HepG2 (cell line): ENCODE measurements at regions not wholly inside any gene's neighbourhood (a gene's known extent, or its start where the extent isn't known, plus 50 kb on each side); places are given as distances from the start of the nearest gene placed in this dataset.

ENCODE experiments used
- ATAC-seq: fragments of 200-7000 bp; cut with Tn5 transposase; 3 replicates; pipeline ENCODE4 v1.9.1; 2020; ENCODE audit warnings: mild to moderate bottlenecking, moderate library complexity
- BruUV-seq: library from RNA; stranded (reverse); fragments of 400-500 nt; replicated peaks from 2 replicates; lab custom pipeline; 2021; lab: Mats Ljungman, UMichigan
- CTCF ChIA-PET: fragments of 300-600 bp; formaldehyde crosslinking; extraction: SDS; loops from one replicate; lab custom pipeline; 2021; ENCODE audit warnings: low total read pairs, inconsistent platforms, low intra/inter-chr PET ratio; lab: Yijun Ruan, JAX
- POLR2A ChIA-PET: fragments of 350-600 bp; sonication (Branson Sonifier 250); formaldehyde crosslinking; loops from one replicate; lab custom pipeline; 2020; ENCODE audit warnings: antibody characterized with exemption, inconsistent platforms; lab: Yijun Ruan, JAX
- DNase-seq: peaks from one replicate; pipeline ENCODE4 v3.0.0-alpha.2; 2015; ENCODE audit warnings: low spot score
- FAIRE-seq: peaks from 3 replicates; lab custom pipeline; 2011; peaks lifted over from hg19 to GRCh38; lab: Jason Lieb, UNC
- H2AFZ ChIP-seq: one replicate; pipeline ENCODE4 v1.6.1; 2011; ENCODE audit warnings: low read length, inconsistent platforms
- H3K27ac ChIP-seq: fragments of 300-600 bp; 3 replicates; pipeline ENCODE4 v1.8.0; 2011; ENCODE audit warnings: mixed run types, mild to moderate bottlenecking, mixed read lengths, low read length, inconsistent platforms; ENCODE audit not compliant: insufficient read depth; ENCODE audit errors: extremely low read length
- H3K27me3 ChIP-seq, 2 experiments: fragments of 200-600 bp in 1 of 2; 2 replicates in 1 of 2; 3 replicates in 1 of 2; pipeline versions ENCODE4 v1.6.0 to v1.8.0; 2011; ENCODE audit warnings: low read length in 2 of 2, mild to moderate bottlenecking in 2 of 2, moderate library complexity in 2 of 2, inconsistent platforms in 1 of 2; ENCODE audit not compliant: insufficient read depth in 2 of 2, control insufficient read depth in 1 of 2
- H3K36me3 ChIP-seq, 2 experiments: fragments of 200-600 bp in 1 of 2; replicated peaks in 1 of 2; 2 replicates in 1 of 2; 3 replicates in 1 of 2; pipeline versions ENCODE4 v1.5.1 to v1.8.0; 2011; ENCODE audit warnings: low read length in 2 of 2, inconsistent platforms in 1 of 2; ENCODE audit not compliant: insufficient read depth in 2 of 2, control insufficient read depth in 1 of 2
- H3K4me1 ChIP-seq: 2 replicates; pipeline ENCODE4 v1.5.1; 2012; ENCODE audit warnings: low read length, inconsistent platforms; ENCODE audit not compliant: insufficient read depth
- H3K4me2 ChIP-seq: 2 replicates; pipeline ENCODE4 v1.6.0; 2011; ENCODE audit warnings: low read depth, low read length, inconsistent platforms
- H3K4me3 ChIP-seq, 3 experiments: fragments of 200-600 bp in 1 of 3; sonication (generic), shearing (Covaris generic) in 1 of 3; replicated peaks in 1 of 3; 2 replicates each; pipeline ENCODE4 v1.5.1; 2011 to 2016; ENCODE audit warnings: low read length in 3 of 3, inconsistent platforms in 2 of 3, low read depth in 2 of 3, mild to moderate bottlenecking in 2 of 3, control low read depth in 1 of 3, mixed read lengths in 1 of 3; ENCODE audit not compliant: insufficient read depth in 1 of 3
- H3K79me2 ChIP-seq: one replicate; pipeline ENCODE4 v1.6.1; 2011; ENCODE audit warnings: low read length, inconsistent platforms; ENCODE audit not compliant: insufficient read depth
- H3K9ac ChIP-seq: 2 replicates; pipeline ENCODE4 v1.6.0; 2011; ENCODE audit warnings: mild to moderate bottlenecking, low read depth, low read length, inconsistent platforms; ENCODE audit not compliant: insufficient read depth
- H3K9me3 ChIP-seq: 2 replicates; pipeline ENCODE4 v1.5.1; 2012; ENCODE audit warnings: mild to moderate bottlenecking, low read length
- H4K20me1 ChIP-seq: 2 replicates; pipeline ENCODE4 v1.6.0; 2011; ENCODE audit warnings: inconsistent platforms, mild to moderate bottlenecking, low read length, moderate library complexity; ENCODE audit not compliant: insufficient read depth
- CENPT ChIP-seq: sonication (generic); formaldehyde crosslinking; IDR thresholded peaks from 2 replicates; pipeline ENCODE4 v1.8.0; 2022; ENCODE audit warnings: low read depth, mild to moderate bottlenecking, moderate library complexity, missing genetic modification reagents
- FOSL1 ChIP-seq: sonication (generic); formaldehyde crosslinking; IDR thresholded peaks from 2 replicates; pipeline ENCODE4 v1.9.0; 2021; ENCODE audit warnings: missing genetic modification reagents, borderline replicate concordance
- TBP ChIP-seq: sonication (generic); formaldehyde crosslinking; IDR thresholded peaks from 2 replicates; pipeline ENCODE4 v1.5.0; 2020; ENCODE audit warnings: missing genetic modification reagents
- WGBS: methylation state at CpG from one replicate; pipeline ENCODE4 v1.1.6; 2017; ENCODE audit warnings: low lambda C conversion rate; 5-methylcytosine and 5-hydroxymethylcytosine counted together
- in situ Hi-C: cut with HindIII; loops from 2 replicates; pipeline ENCODE4 v1.10.0; 2017; ENCODE audit warnings: low pct_unique_long_range_greater_than_20kb; ENCODE audit not compliant: extremely low pct_ligation_motif_present
- intact Hi-C: fragments of 100-400 bp; cut with micrococcal nuclease; formaldehyde crosslinking; loops from one replicate; pipeline ENCODE4 v1.10.0; 2022; ENCODE audit not compliant: unreplicated experiment
- TF ChIP-seq, protein P1 (sequence below): sonication (generic); formaldehyde crosslinking; IDR thresholded peaks from 2 replicates; pipeline ENCODE4 v1.9.0; 2021; ENCODE audit warnings: mild to moderate bottlenecking, missing genetic modification reagents
- TF ChIP-seq, protein P2 (sequence below): sonication (generic); formaldehyde crosslinking; IDR thresholded peaks from 2 replicates; pipeline ENCODE4 v1.4.0; 2020; ENCODE audit warnings: missing genetic modification reagents
- TF ChIP-seq, protein P3 (sequence below): sonication (generic); formaldehyde crosslinking; IDR thresholded peaks from 2 replicates; pipeline ENCODE4 v1.4.0; 2020; ENCODE audit warnings: missing genetic modification reagents

DNA sequence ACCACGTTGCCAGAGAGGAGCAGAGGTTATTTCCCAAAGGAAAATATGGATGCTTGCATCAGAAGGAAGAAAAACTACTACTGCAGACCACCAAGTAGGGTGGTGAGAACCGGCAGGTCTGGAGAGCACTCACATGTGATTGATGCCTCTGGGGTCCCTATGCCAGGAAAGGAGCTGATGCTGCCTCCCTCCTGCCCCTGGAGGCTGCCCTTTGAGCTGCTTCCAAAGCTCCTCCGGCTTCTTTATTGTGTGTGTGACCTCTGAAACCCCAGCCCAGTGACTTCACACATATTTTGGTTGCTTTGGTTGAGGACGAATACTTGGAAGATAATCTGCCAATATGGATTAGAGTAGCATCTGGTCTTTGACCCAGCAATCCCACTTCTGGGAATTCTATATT is 133.4 kb downstream of the AACS start:
- in situ Hi-C loops, result no loop called here
- BruUV-seq, result no TSS peak
- no peaks in the 10 kb centered on the region for H4K20me1 ChIP-seq
- CTCF ChIA-PET, result no interaction called here
- intact Hi-C loops, result no loop called here
- no peaks in the 10 kb centered on the region for H3K79me2 ChIP-seq
- POLR2A ChIA-PET, result no interaction called here
- H2AFZ ChIP-seq, result no peak overlapping the region
- no peaks in the 10 kb centered on the region for H3K9me3 ChIP-seq
- DNase-seq, result no peak
- FAIRE-seq, result no peak
- H3K36me3 ChIP-seq, result no peaks in the 10 kb centered on the region
- no peak overlapping the region for H3K4me2 ChIP-seq
- no peak overlapping the region for H3K9ac ChIP-seq
- WGBS, result 2% methylated on average over 4 of the region's 4 CpGs
- no peak; the same call in 2 of the 3 replicates for ATAC-seq
- H3K4me3 ChIP-seq, result no peak overlapping the region
- no peak overlapping the region for H3K27ac ChIP-seq
- peaks cover 0 to 16% of the 10 kb centered on the region in 2 experiments; a peak in 3 of 5 replicates for H3K27me3 ChIP-seq
- no peaks in the 10 kb centered on the region for H3K4me1 ChIP-seq
- TF ChIP-seq, protein P1, sequence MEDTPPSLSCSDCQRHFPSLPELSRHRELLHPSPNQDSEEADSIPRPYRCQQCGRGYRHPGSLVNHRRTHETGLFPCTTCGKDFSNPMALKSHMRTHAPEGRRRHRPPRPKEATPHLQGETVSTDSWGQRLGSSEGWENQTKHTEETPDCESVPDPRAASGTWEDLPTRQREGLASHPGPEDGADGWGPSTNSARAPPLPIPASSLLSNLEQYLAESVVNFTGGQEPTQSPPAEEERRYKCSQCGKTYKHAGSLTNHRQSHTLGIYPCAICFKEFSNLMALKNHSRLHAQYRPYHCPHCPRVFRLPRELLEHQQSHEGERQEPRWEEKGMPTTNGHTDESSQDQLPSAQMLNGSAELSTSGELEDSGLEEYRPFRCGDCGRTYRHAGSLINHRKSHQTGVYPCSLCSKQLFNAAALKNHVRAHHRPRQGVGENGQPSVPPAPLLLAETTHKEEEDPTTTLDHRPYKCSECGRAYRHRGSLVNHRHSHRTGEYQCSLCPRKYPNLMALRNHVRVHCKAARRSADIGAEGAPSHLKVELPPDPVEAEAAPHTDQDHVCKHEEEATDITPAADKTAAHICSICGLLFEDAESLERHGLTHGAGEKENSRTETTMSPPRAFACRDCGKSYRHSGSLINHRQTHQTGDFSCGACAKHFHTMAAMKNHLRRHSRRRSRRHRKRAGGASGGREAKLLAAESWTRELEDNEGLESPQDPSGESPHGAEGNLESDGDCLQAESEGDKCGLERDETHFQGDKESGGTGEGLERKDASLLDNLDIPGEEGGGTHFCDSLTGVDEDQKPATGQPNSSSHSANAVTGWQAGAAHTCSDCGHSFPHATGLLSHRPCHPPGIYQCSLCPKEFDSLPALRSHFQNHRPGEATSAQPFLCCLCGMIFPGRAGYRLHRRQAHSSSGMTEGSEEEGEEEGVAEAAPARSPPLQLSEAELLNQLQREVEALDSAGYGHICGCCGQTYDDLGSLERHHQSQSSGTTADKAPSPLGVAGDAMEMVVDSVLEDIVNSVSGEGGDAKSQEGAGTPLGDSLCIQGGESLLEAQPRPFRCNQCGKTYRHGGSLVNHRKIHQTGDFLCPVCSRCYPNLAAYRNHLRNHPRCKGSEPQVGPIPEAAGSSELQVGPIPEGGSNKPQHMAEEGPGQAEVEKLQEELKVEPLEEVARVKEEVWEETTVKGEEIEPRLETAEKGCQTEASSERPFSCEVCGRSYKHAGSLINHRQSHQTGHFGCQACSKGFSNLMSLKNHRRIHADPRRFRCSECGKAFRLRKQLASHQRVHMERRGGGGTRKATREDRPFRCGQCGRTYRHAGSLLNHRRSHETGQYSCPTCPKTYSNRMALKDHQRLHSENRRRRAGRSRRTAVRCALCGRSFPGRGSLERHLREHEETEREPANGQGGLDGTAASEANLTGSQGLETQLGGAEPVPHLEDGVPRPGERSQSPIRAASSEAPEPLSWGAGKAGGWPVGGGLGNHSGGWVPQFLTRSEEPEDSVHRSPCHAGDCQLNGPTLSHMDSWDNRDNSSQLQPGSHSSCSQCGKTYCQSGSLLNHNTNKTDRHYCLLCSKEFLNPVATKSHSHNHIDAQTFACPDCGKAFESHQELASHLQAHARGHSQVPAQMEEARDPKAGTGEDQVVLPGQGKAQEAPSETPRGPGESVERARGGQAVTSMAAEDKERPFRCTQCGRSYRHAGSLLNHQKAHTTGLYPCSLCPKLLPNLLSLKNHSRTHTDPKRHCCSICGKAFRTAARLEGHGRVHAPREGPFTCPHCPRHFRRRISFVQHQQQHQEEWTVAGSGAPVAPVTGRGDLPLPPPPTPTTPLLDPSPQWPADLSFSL (CRISPR knock-in tag), result no peak
- TF ChIP-seq, protein P2, sequence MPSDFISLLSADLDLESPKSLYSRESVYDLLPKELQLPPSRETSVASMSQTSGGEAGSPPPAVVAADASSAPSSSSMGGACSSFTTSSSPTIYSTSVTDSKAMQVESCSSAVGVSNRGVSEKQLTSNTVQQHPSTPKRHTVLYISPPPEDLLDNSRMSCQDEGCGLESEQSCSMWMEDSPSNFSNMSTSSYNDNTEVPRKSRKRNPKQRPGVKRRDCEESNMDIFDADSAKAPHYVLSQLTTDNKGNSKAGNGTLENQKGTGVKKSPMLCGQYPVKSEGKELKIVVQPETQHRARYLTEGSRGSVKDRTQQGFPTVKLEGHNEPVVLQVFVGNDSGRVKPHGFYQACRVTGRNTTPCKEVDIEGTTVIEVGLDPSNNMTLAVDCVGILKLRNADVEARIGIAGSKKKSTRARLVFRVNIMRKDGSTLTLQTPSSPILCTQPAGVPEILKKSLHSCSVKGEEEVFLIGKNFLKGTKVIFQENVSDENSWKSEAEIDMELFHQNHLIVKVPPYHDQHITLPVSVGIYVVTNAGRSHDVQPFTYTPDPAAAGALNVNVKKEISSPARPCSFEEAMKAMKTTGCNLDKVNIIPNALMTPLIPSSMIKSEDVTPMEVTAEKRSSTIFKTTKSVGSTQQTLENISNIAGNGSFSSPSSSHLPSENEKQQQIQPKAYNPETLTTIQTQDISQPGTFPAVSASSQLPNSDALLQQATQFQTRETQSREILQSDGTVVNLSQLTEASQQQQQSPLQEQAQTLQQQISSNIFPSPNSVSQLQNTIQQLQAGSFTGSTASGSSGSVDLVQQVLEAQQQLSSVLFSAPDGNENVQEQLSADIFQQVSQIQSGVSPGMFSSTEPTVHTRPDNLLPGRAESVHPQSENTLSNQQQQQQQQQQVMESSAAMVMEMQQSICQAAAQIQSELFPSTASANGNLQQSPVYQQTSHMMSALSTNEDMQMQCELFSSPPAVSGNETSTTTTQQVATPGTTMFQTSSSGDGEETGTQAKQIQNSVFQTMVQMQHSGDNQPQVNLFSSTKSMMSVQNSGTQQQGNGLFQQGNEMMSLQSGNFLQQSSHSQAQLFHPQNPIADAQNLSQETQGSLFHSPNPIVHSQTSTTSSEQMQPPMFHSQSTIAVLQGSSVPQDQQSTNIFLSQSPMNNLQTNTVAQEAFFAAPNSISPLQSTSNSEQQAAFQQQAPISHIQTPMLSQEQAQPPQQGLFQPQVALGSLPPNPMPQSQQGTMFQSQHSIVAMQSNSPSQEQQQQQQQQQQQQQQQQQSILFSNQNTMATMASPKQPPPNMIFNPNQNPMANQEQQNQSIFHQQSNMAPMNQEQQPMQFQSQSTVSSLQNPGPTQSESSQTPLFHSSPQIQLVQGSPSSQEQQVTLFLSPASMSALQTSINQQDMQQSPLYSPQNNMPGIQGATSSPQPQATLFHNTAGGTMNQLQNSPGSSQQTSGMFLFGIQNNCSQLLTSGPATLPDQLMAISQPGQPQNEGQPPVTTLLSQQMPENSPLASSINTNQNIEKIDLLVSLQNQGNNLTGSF, result no peak
- TF ChIP-seq, protein P3, sequence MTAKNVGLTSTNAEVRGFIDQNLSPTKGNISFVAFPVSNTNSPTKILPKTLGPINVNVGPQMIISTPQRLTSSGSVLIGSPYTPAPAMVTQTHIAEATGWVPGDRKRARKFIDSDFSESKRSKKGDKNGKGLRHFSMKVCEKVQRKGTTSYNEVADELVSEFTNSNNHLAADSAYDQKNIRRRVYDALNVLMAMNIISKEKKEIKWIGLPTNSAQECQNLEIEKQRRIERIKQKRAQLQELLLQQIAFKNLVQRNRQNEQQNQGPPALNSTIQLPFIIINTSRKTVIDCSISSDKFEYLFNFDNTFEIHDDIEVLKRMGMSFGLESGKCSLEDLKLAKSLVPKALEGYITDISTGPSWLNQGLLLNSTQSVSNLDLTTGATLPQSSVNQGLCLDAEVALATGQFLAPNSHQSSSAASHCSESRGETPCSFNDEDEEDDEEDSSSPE (CRISPR knock-in tag), result no peak
- no peak for TF ChIP-seq CENPT
- no peak for TF ChIP-seq FOSL1 (CRISPR knock-in tag)
- no peak for TF ChIP-seq TBP (CRISPR knock-in tag)
